Nephron (organoid): ENCODE measurements at regions not wholly inside any gene's neighbourhood (a gene's known extent, or its start where the extent isn't known, plus 50 kb on each side); places are given as distances from the start of the nearest gene placed in this dataset.
"Not testable (repeated sequence)": the region's sequence is repeated elsewhere in the genome, so short reads cannot be mapped to it uniquely, and the experiment has no call there.

Experiments used
- H3K27ac Mint-ChIP-seq, 3 experiments: 2 replicates each; pipeline ENCODE4 v1.8.0; 2020; ENCODE audit warnings: mixed read lengths in 3 of 3, mild to moderate bottlenecking in 2 of 3, moderate library complexity in 1 of 3
- H3K27me3 Mint-ChIP-seq: 2 replicates; pipeline ENCODE4 v1.8.0; 2021; ENCODE audit warnings: low read depth, mild to moderate bottlenecking, moderate library complexity, mixed read lengths
- H3K36me3 Mint-ChIP-seq: 2 replicates; pipeline ENCODE4 v1.8.0; 2020; ENCODE audit warnings: low read depth, mixed read lengths
- H3K4me1 Mint-ChIP-seq: 2 replicates; pipeline ENCODE4 v1.8.0; 2020; ENCODE audit warnings: mixed read lengths
- H3K4me3 Mint-ChIP-seq, 3 experiments: 2 replicates each; pipeline ENCODE4 v1.8.0; 2020; ENCODE audit warnings: mild to moderate bottlenecking in 3 of 3, mixed read lengths in 3 of 3, moderate library complexity in 2 of 3
- H3K9me3 Mint-ChIP-seq: 2 replicates; pipeline ENCODE4 v1.8.0; 2020; ENCODE audit warnings: mixed read lengths
- TF ChIP-seq, protein P1 (sequence below), 3 experiments: fragments of 200-600 bp; sonication (generic); IDR thresholded peaks; one replicate each; pipeline ENCODE4 v1.5.0; 2021; ENCODE audit warnings: antibody characterized with exemption in 3 of 3; ENCODE audit not compliant: unreplicated experiment in 3 of 3

DNA sequence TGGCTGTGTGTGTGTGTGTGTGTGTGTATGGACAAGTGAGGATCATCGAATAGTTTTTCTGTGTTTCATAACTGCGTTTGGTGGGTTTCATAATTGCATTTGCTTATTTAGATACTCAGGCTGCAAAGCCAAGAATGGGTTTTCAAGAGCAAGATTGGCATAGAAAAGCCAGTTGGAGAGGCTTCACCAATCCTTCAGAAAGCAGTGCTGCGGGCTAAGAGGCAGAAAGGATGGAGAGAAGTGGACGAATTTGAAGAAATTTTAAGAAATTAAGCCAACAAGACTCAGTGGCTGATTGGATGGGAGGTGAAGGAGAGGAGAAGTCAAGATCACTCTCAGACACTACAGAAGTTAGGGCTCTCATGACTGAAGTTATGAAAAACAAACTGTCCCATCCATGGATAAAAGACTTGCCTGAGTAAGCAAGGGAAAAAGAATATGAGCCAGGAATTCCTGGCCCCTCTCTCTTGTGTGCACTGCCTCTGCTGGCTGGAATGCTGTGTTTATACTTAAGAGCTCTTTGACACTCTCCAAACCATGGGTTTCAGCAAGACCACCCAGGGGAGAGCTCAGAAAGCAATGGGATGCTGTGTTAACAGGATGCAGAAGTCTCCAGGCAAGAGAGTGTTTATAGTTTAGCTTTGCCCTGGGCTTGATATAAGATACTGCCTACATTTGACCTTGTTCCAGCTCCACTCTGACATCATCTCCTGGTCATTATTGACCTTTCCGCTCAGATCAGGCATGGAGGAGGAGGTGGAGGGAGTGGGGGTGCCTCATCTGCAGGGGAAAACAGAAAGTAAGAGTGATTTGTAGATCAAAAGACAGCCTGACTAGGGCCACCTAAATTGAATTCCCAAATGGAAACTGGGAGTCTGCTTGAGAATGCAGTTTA, 232.0 kb upstream of the PLXNA2 start:
- Mint-ChIP-seq H3K9me3 (no peaks in the 10 kb centered on the region), H3K36me3 (no peaks in the 10 kb centered on the region), H3K27me3 (no peaks in the 10 kb centered on the region), H3K4me3 (no peak overlapping the region), H3K27ac (peak overlapping the region; percentile 89 to 92 (median 92)), H3K4me1 (peaks cover 29% of the 10 kb centered on the region)
- TF ChIP-seq, protein P1, sequence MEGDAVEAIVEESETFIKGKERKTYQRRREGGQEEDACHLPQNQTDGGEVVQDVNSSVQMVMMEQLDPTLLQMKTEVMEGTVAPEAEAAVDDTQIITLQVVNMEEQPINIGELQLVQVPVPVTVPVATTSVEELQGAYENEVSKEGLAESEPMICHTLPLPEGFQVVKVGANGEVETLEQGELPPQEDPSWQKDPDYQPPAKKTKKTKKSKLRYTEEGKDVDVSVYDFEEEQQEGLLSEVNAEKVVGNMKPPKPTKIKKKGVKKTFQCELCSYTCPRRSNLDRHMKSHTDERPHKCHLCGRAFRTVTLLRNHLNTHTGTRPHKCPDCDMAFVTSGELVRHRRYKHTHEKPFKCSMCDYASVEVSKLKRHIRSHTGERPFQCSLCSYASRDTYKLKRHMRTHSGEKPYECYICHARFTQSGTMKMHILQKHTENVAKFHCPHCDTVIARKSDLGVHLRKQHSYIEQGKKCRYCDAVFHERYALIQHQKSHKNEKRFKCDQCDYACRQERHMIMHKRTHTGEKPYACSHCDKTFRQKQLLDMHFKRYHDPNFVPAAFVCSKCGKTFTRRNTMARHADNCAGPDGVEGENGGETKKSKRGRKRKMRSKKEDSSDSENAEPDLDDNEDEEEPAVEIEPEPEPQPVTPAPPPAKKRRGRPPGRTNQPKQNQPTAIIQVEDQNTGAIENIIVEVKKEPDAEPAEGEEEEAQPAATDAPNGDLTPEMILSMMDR (IDR thresholded peaks at IDR 0.05; ENCODE audit: unreplicated experiment in 3 of 3), result peak; percentile 55 to 65 (median 64)

DNA sequence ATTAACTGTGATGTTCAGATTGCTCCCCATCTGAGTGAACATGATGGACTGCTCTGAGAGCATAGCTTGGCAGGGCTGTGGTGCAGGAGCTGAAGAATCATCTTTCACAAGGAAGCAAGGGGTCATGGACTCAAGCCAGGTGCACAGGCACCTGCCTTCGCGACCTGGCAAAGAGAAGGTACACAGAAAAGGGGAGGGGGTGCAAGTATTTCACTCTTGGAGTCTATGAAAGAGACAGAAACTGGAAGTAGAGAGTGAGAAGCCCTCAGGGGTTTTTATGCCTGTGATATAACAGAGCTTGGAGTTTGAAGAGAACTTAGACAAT, 232.6 kb upstream of the PLXNA2 start:
- Mint-ChIP-seq H3K36me3 (no peaks in the 10 kb centered on the region), H3K9me3 (no peaks in the 10 kb centered on the region), H3K4me3 (no peak overlapping the region), H3K27ac (peak overlapping the region; percentile 89 to 92 (median 92)), H3K27me3 (no peaks in the 10 kb centered on the region), H3K4me1 (peaks cover 29% of the 10 kb centered on the region)
- TF ChIP-seq, protein P1 (IDR thresholded peaks at IDR 0.05; ENCODE audit: unreplicated experiment in 3 of 3), result no peak

DNA sequence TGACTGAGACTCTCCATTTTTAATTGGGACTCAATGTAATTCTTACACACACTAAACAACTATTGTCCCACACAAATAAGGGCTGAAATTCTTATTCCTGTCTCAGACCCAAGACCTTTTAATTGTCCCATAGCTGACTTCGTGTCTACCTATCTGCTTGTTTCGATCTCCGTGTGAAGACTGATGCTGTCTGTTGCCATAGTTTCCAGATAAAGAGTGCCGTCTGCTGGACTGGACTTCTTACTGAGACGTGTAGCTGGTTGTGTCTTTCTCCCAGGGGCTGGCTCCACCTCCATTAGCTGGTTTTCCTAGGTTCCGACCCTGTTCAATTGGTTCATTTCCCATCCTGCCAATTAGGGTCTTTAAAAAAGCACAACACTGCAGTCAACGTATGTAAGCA, 235.3 kb upstream of the PLXNA2 start:
- H3K27me3 Mint-ChIP-seq, result peaks cover 7% of the 10 kb centered on the region
- TF ChIP-seq, protein P1 (IDR thresholded peaks at IDR 0.05; ENCODE audit: unreplicated experiment in 3 of 3), result no peak
- H3K36me3 Mint-ChIP-seq, result no peaks in the 10 kb centered on the region
- H3K4me3 Mint-ChIP-seq, result no peak overlapping the region
- peaks cover 29% of the 10 kb centered on the region for H3K4me1 Mint-ChIP-seq
- no peaks in the 10 kb centered on the region for H3K9me3 Mint-ChIP-seq
- no peak overlapping the region for H3K27ac Mint-ChIP-seq

DNA sequence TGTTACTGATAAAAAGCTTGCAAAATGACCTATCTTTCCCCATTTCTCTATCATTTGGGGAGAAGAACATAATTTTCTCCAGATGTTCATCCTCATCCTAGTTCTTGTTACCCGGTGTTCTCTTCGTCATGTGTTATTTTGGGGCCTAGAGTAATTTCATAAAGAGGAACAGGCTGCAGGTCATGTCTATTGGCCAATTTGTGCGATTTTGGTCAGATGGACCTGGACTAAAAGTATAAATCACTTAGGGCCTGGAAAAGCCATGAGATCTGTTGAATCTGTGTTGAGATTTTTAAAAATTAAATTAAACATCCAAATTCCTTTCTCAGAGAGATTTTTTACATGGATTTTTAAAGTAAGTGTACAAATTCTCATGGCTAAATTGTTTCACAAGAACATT, 241.3 kb upstream of the PLXNA2 start:
- peaks cover 7% of the 10 kb centered on the region for H3K27me3 Mint-ChIP-seq
- H3K4me3 Mint-ChIP-seq, result no peak overlapping the region
- no peaks in the 10 kb centered on the region for H3K36me3 Mint-ChIP-seq
- peaks cover 5% of the 10 kb centered on the region for H3K9me3 Mint-ChIP-seq
- TF ChIP-seq, protein P1 (IDR thresholded peaks at IDR 0.05; ENCODE audit: unreplicated experiment in 3 of 3), result no peak
- H3K27ac Mint-ChIP-seq, result no peak overlapping the region
- no peaks in the 10 kb centered on the region for H3K4me1 Mint-ChIP-seq

DNA sequence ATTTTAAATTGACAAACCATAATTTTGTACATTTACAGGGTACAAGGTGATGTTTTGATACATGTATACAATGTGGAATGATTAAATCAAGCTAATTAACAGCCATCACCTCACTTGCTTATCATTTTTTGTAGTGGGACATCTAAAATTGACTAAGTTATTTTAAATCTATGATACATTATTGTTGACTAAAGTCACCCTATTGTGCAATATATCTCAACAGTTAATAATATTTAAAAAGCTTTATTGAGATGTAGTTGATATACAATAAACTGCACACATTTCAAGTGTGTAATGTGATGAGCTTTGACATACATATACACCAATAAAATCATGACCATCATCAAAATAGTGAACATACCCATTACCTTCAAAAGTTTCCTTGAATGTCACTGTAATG, 242.5 kb upstream of the PLXNA2 start:
- Mint-ChIP-seq H3K36me3 (no peaks in the 10 kb centered on the region), H3K27me3 (peaks cover 7% of the 10 kb centered on the region), H3K4me1 (no peaks in the 10 kb centered on the region), H3K27ac (no peak overlapping the region), H3K9me3 (peaks cover 5% of the 10 kb centered on the region), H3K4me3 (no peak overlapping the region)
- TF ChIP-seq, protein P1 (IDR thresholded peaks at IDR 0.05; ENCODE audit: unreplicated experiment in 3 of 3), result no peak

- H3K27ac Mint-ChIP-seq, H3K4me3 Mint-ChIP-seq, H3K9me3 Mint-ChIP-seq, H3K27me3 Mint-ChIP-seq, H3K36me3 Mint-ChIP-seq, H3K4me1 Mint-ChIP-seq: not testable (repeated sequence)
These were observed 244.2 kb upstream of the PLXNA2 start for GRCh38 chr1:208488432-208488831.
